GM06990 (cell line): ENCODE measurements at regions not wholly inside any gene's neighbourhood (a gene's known extent, or its start where the extent isn't known, plus 50 kb on each side); places are given as distances from the start of the nearest gene placed in this dataset.

Experiments
- DNase-seq: peaks from one replicate; pipeline ENCODE4 v3.0.0-alpha.2; 2011; ENCODE audit not compliant: insufficient read length; ENCODE audit errors: extremely low read depth
- H3K27me3 ChIP-seq: replicated peaks from 2 replicates; pipeline ENCODE4 v1.6.0; 2011; ENCODE audit warnings: low read length; ENCODE audit not compliant: control insufficient read depth, insufficient read depth
- H3K36me3 ChIP-seq: 2 replicates; pipeline ENCODE4 v1.5.1; 2011; ENCODE audit warnings: low read length; ENCODE audit not compliant: control insufficient read depth, insufficient read depth
- H3K4me3 ChIP-seq: replicated peaks from 2 replicates; pipeline ENCODE4 v1.5.1; 2011; ENCODE audit warnings: low read depth, mild to moderate bottlenecking, control low read depth, low read length
- TF ChIP-seq, protein P1 (sequence below): IDR thresholded peaks from 2 replicates; pipeline ENCODE4 v1.5.1; 2011; ENCODE audit warnings: low read length, control low read depth, mild to moderate bottlenecking, inconsistent platforms; ENCODE audit not compliant: insufficient read depth, poor library complexity, severe bottlenecking

- TF ChIP-seq, protein P1, sequence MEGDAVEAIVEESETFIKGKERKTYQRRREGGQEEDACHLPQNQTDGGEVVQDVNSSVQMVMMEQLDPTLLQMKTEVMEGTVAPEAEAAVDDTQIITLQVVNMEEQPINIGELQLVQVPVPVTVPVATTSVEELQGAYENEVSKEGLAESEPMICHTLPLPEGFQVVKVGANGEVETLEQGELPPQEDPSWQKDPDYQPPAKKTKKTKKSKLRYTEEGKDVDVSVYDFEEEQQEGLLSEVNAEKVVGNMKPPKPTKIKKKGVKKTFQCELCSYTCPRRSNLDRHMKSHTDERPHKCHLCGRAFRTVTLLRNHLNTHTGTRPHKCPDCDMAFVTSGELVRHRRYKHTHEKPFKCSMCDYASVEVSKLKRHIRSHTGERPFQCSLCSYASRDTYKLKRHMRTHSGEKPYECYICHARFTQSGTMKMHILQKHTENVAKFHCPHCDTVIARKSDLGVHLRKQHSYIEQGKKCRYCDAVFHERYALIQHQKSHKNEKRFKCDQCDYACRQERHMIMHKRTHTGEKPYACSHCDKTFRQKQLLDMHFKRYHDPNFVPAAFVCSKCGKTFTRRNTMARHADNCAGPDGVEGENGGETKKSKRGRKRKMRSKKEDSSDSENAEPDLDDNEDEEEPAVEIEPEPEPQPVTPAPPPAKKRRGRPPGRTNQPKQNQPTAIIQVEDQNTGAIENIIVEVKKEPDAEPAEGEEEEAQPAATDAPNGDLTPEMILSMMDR: no peak
- no peaks in the 10 kb centered on the region for H3K27me3 ChIP-seq
- DNase-seq: no peak
- H3K36me3 ChIP-seq: no peaks in the 10 kb centered on the region
- no peak overlapping the region for H3K4me3 ChIP-seq
Observed at GRCh38 chr7:85773116-85773728, 586.4 kb upstream of the SEMA3D start.

DNA sequence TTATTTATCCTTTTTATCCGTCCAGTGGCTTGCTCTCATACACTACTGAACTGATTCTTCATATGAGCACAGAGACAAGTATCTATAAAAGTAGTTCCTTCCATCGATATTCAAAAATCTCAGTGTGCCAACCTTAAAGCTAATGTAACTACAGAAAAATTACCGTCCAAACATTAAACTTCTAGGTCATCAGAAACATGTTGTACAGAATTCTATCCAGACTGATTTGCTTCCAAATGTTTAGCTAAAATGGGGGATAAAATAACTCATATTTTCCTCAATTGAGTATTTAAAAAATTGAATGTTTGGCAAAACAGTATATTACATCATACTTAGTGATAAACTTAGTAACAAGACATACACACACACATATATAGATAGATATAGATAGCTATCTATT is 584.7 kb upstream of the SEMA3D start:
- DNase-seq: no peak

GRCh38 chr7:85770332-85770731 is 583.5 kb upstream of the SEMA3D start:
- H3K27me3 ChIP-seq: no peaks in the 10 kb centered on the region
- H3K4me3 ChIP-seq: no peak overlapping the region
- no peaks in the 10 kb centered on the region for H3K36me3 ChIP-seq
- TF ChIP-seq, protein P1: no peak
- no peak for DNase-seq

More for the DNA sequence above, 584.7 kb upstream of the SEMA3D start:
- no peaks in the 10 kb centered on the region for H3K36me3 ChIP-seq
- H3K27me3 ChIP-seq: no peaks in the 10 kb centered on the region
- TF ChIP-seq, protein P1: no peak
- H3K4me3 ChIP-seq: no peak overlapping the region

DNA sequence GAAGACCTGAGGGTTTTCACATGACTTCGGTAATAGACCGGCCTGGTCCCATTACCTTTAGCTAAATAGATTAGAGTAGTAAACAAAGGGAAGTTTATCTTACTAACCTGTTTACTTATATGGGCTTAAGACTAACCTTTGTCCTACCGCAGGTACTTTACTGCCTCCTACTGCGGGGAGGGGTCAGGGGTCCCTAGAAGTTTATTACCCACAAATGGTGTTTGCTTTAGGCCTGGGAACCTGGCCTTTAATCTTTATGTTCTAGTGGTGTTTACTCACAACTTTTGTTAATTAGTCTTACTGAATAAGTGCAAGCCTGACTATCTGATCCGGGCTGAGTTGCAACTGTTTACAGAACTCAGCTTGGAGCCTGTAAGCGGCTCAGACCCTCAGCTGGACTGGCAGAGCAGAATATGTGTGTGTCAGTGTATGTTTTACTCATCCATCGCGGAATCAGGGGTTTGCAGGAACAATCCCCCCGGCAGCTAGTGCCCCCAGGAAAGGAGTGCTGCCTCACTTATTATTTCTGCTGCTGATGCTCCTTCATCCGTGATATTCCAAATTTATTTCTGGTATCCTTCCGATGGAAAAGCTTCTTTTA is 578.9 kb upstream of the SEMA3D start:
- DNase-seq: no peak
- TF ChIP-seq, protein P1: no peak
- Histone ChIP-seq H3K36me3 (no peaks in the 10 kb centered on the region), H3K27me3 (no peaks in the 10 kb centered on the region), H3K4me3 (no peak overlapping the region)

- DNase-seq: no peak
- no peaks in the 10 kb centered on the region for H3K36me3 ChIP-seq
- H3K27me3 ChIP-seq: no peaks in the 10 kb centered on the region
- TF ChIP-seq, protein P1: no peak
- H3K4me3 ChIP-seq: no peak overlapping the region
Observed at GRCh38 chr7:85764034-85764433, 577.2 kb upstream of the SEMA3D start.
